COLO829 (cell line): ENCODE measurements at regions not wholly inside any gene's neighbourhood (a gene's known extent, or its start where the extent isn't known, plus 50 kb on each side); places are given as distances from the start of the nearest gene placed in this dataset.

Experiments
- DNase-seq: peaks from one replicate; pipeline ENCODE4 v3.0.0; 2012; ENCODE audit warnings: low spot score

DNA sequence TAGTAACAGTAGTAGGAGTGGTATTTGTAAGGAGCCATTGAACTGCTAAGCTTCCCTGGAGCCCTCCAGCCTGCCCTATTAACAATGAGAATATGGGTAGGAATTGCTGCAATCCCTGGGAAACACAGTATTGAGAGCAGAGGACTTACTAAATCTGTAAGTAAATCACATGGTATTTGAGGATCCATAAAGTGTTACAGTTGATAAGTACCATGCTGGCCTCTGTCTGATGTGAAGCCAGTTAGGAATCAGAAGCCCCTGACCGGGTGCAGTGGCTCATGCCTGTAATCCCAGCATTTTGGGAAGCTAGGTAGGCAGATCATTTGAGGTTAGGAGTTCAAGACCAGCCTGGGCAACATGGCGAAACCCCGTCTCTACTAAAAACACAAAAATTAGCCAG lies 224.6 kb downstream of the C1D start:
- no peak for DNase-seq

- DNase-seq: no peak
Measured at GRCh38 chr2:67839242-67839641, 223.6 kb downstream of the C1D start.

DNA sequence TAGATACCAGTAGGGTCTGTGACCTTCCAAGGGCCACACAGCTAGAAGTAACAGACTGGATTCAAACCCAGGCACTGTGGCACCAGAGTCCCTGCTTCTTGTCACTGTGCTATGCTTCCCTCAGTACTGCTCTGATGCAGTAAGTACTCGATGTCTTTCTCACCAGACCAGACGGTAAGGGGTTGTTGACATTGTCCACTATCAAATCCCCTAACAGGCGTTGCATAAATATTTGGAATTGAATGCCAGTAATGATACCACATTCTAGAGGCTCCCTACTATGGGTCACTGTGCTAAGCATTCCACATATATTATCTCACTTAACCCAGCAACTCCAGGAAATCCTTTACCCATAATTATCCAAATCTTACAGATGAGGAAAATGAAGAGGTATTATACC lies 223.1 kb downstream of the C1D start:
- DNase-seq: no peak

GRCh38 chr2:67840460-67841068 lies 222.2 kb downstream of the C1D start:
- DNase-seq: peak; percentile 53

DNA sequence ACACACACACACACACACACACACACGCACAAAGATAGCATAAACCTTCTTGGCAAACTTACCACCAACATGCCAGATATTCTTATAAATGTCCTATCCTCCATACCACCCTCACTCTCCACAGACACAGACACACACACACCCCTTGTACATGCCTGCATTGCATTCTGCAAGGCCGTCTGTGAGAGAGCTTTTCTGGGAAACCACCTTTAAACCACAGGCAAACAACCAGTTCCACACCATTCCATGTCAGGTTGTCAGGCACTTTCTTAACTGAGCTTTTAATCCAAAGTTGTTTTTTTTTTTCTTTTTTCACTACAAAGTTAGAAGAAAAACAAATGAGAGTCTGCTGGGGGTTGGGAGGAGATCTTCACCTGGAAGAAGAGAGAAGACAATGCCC lies 221.1 kb downstream of the C1D start:
- no peak for DNase-seq

- DNase-seq: no peak
Measured at GRCh38 chr2:67842375-67842959, 220.3 kb downstream of the C1D start.

DNA sequence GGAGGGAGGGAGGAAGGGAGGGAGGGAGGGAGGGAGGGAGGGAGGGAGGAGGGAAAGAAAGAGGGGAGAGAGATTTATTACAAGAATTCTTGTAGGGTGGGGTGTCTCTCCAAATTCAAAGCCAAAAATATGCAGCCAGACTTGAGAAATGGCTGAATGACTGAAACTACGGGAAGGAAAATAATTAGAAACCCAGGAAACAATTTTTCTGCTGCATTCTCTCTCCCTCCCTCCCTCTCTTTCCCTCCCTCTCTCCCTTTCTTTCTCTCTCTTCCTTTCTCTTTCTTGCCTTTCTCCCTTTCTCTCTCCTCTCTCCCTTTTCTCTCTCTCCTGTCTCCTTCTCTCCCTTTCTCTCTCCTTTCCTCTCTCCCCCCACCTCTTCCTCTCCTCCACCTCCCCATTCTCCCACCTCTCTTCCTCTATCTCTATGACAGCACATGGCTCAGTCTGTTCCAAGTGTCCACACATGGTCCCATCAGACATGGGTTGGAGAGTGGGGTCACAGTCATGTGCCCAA lies 218.7 kb downstream of the C1D start:
- no peak for DNase-seq

DNA sequence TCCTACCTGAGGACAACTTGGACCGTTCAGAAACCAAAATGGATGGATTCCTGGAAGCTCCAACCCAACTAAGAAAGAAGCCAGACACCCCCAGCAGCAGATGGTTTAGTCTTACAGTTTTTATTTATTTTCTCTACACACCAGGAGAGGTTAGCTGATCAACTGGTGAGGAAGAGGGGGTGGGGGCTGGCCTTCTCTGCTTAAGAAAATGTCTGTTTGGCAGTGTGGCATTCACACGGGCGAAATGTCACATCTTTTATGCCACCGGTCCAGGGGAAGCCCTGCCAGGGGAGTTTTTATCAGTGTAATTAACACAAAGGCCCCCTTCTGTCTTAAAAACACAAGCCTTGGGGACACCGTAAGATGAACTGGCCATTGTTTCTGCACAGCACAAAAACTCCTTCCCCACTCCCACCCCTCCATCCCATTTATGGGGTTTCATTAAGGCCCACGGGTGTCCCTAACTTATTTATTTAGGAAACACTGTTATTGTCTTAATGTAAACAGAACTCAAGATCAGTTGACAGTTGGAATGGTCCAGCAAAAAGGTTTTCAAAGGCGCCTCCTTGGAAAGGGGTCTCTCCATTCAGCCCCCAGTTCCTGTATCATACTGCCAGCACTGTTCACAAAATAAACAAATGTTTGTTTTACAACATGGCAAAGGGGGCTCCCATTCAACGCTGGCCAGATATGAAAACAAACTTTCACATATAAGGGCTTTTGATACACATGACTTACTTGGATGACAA lies 217.0 kb downstream of the C1D start:
- peak; percentile 28 for DNase-seq

- peak; percentile 97 for DNase-seq
Measured at GRCh38 chr2:67846370-67847070, 216.3 kb downstream of the C1D start.

DNA sequence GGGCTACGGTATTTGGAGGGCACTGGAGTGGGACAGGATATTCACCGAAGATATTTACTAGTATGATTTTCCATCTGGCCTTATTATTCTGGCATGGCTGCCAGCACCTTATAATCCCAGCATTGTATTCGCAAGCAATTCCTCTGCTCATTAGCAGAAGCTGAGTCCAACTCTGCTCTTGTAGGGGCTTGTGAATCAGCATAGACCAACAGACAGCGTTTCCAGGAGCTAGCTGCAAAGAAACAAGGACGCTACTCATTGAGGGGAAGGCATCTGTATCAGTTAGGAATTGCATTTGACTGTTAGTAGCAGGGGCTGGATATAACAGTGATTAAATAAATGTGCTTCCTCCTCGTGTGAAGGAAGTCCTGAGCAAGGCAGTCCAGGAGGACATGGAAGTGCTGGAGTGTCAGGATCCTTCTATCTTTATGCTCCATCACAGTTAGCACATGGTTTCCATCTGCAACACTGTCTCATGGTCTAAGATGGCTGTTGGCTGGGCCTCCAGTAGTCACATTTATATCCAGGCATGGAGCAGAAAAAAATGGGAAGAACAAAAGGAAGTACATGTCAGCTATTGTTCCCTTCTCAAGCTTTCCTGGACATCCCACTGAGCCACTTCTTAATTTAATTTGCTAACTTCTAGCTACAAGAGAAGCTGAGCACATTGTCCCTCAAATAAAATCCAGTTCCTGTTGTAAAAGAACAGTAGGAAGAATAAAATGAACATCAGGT lies 214.1 kb downstream of the C1D start:
- DNase-seq: peak; percentile 47

GRCh38 chr2:67851016-67851415 lies 211.8 kb downstream of the C1D start:
- DNase-seq: no peak

DNA sequence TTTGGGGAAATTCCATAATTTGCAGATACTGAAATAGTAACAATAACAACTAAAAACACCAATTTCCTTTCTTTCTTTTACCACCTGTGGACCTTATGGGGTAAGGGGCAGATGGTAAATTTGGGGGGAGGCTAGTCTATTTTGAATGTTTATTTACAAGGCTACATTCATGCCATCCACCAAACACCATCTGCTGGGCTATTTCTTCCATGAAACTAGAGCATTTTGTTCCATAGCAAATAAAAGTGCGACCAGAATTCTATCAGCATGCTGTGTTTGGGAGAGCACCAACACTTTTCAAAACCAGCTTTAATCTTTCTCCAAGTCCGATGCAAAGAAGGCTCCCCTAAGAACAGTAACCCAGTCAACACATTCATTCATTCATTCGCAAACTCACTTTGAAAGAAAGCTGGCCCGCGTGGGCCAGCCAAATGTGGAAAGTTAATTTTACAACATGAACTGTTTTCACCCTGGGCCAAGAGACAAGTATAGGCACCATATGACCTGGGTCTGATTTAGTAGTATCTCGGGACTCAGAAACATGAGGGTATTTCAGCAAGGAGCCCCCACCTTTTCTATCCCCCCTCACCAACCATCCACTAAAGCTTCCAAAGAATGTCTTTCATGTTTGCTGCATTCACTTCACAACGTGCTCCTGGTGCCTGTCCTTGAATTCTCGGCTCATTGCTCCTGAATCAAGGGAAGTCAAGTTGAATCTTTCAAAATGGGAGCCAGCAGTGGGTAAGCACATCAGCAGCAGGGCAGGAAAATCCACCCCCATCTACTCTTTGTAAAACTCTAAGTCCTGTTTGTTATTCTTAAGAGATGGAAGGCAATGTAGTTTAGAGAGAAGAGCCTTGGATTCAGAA lies 210.6 kb downstream of the C1D start:
- DNase-seq: no peak

DNA sequence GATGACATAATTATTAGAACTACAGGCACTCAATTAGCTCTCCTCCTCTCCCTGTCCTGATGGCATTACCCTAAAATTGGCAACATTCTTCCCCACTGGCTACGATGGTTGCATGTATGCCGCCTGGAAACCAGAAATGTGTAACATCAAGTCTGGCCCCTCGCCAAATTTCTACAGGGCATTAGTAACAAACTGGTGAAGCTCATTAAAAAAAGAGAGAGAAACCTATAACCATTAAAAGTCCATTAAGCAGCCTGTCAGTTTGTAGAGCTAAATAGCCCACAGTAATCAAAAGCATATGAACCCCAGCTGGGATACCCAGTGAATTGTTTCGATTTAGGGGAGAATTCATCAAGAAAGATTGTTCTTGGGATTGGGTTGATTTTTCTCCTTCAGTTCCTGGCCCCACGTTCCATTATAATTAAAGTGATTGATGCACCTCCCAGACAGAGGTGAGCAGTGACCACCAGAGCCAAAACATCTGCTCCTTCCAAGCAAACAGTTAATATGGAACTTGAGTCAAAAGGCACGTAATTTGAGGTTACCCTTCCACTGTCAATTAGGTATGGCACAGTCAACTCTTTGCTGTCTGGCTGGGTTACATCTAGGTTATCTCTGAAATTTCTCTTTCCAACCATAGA lies 208.6 kb downstream of the C1D start:
- no peak for DNase-seq

DNA sequence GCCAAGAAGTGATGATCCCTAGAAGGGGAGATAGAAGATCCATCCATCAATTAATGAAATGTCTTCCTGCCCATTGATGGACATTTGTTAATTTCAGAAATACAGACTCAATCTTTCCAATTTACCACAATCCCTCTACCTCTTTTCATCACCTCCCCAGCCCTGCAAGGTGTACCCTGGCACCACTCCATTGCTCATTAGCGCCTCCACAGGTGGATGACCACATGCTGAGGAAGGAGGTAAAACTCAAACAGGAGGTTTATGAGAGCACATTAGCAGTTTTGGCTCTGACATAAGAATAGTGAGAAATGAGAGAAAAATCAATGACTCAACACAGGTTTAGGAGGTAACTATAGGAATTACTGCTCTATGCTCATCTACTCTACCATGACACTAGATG lies 208.0 kb downstream of the C1D start:
- no peak for DNase-seq

GRCh38 chr2:67856866-67857265 lies 205.9 kb downstream of the C1D start:
- no peak for DNase-seq

- no peak for DNase-seq
Measured at GRCh38 chr2:67857836-67858235, 205.0 kb downstream of the C1D start.

DNA sequence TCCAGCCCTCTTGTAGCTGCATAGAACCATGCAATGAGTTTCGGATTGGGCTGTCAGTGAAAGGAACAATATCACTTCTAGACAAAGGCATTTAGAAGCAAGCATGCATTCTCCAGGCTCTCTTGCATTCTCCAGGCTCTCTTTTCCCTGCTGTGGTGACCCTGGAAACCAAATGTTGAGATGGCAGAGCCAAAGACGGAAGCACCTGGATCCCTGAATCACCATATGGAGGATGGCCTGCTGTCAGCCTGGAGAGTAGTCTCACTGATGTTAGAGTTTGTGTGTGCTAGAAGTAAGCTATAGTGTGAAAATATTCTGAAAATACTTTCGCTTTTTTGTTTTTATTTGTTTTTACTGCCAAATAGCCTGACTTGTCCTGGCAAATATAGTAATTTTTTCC lies 203.9 kb downstream of the C1D start:
- no peak for DNase-seq

- DNase-seq: no peak
Measured at GRCh38 chr2:67865917-67866316, 196.9 kb downstream of the C1D start.

DNA sequence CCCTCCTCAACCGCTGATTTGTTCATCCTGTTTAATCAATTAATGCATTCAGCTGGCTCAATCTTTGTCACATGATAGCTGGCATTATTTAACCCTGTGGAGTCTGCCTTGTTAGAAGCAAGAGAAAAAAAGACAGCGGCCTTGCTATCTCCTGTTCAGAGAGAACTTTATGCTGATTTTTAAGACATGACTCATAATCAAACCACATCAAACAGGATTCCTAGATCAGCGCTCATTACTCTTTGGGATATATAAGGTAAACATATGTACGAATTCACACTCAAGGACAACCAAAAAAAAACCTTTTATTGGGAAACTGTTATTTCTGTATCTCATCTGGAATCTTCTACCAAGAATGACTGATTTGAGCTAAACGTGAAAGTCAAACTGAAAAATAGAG lies 195.1 kb downstream of the C1D start:
- peak; percentile 78 for DNase-seq

DNA sequence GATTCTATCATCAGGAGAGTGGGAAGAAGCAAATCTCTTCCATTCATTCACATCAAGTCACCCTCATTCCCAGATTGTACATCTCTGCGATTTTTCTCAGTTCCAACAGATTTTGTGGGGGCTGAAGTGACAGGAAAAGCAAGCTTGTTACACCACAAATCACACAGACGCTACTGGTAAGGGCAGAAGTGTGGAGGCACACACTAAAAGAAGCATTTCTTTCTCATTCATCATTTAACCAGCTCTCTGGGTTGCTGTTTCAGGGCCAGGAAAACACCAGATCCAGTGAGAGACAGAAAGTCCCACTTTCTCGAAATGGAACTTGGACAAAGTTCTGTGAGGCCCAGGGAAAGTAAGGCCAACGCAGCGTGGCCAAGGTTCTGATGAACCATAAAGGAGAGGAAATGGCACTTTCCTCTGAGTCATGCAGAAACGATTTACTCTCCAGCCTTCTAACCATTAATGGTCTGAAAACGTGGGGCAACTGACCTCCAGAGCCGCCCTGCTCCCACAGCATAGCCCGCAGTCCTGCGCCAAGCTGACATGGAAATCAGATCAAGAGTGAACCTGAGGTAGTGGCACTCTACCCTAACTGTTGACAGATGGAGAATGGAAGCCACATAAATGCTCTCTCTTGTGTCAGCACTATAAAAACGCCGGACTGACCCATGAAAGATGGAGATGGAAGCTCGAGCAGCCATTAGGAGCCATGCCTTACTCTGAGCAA lies 191.0 kb downstream of the C1D start:
- peak; percentile 40 for DNase-seq
